CD4-positive, alpha-beta T cell treated with Interleukin-1 beta for 1 hour (primary cell): ENCODE measurements at regions not wholly inside any gene's neighbourhood (a gene's known extent, or its start where the extent isn't known, plus 50 kb on each side); places are given as distances from the start of the nearest gene placed in this dataset.

ENCODE experiments used
- DNase-seq, 2 donors: peaks; one replicate each; pipeline ENCODE4 v3.0.0-alpha.2; 2020 to 2022

- DNase-seq = no peak
Measured at GRCh38 chr10:120705309-120705708, 145.9 kb upstream of the WDR11 start.

- no peak for DNase-seq
Measured at GRCh38 chr10:120710076-120710475, 141.1 kb upstream of the WDR11 start.

DNA sequence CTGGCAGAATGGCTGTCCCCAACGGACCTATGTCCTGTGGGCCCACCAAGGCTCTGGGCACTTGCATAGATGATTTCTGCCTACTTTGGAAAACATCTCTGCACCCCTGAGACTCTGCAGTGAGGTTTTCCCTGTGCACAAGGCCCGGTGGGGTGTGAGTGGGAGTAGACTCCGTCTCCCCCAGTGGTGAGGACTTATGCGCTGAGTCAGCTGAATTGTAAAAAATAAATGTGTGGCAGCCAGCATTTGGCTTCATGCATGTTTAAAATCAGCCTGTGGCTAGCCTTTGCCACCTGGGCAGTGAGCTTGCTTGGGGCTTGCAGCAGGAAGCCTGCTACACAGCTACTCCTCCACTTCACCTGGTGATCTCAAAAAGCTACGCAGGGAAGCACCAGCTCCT lies 139.3 kb upstream of the WDR11 start:
- DNase-seq = no peak

- DNase-seq = no peak
Measured at GRCh38 chr10:120713573-120714205, 137.5 kb upstream of the WDR11 start.

- DNase-seq = no peak
Measured at GRCh38 chr10:120715171-120715570, 136.0 kb upstream of the WDR11 start.

DNA sequence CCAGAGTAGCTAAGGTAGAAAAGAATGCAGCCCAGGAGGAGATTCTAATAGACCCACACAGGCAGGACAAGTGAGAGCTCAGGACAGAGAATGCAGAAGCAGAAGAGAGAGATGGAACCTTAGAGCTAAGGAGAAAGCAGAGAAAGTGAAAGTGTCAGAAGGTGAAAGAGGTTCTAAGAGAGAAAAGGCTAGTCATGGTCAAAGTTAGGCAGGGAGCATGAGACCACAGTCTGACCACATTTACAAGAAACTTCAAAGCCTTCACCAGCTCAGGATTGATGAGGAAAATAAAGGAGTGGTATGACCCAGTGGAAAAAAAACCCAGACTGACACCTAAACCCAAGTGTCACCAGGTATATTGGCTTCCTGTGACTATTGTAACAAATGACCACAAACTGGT lies 131.8 kb upstream of the WDR11 start:
- no peak for DNase-seq

DNA sequence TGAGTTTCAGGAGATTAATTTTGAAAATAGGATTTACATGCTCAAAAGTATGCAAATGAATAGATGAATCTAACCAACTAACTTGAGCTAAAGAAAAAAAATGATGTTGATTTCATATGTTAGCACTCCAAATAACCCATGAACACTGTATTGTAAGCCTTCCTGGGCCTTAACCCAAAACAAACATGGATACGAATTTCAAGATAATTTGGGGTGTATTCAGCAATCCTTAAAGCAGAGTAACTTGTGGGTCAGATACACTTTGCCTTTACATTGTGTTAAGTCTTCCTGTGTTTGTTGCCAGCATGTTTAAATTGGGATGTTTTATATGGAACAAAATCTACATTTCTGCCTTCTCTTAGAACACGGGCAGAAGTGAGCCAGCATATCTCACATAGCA lies 124.2 kb upstream of the WDR11 start:
- DNase-seq = no peak

DNA sequence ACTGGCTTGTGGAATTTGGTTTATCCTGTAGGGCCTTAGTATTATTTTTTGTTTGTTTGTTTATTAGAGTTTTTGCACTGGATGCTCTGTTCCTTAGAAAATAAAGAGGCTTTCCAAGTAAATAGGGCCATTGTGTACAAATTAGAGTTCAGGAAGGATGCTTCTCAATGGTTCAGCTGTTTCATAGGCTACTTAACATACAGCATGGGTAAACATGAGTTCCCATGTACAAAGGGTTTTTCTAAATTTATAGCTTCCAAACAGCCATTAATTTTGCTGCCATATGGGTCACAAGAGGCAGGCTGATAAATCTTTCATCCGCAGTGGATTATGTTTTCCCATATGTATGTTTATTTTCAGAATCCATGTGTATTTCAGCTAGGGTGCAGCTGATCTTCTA lies 121.6 kb upstream of the WDR11 start:
- no peak for DNase-seq

DNA sequence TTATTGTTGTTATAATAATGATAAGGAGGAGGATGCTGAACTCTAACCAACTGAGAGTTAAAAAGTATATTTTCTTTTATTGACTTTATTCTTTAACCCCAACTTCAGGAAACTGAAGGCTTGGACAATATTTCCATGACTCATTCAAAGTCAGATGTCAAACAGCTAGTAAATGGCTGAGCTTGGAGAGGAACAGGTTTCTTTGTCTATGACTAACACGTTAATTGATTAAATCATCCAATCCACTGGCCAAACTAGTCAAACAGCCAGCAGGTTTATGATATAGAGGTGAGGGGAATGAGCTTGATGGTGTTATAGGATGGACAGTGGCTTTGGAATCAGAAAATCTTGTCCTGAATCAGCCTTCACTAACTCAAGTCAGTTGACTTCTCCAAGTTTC lies 119.1 kb upstream of the WDR11 start:
- no peak for DNase-seq

- no peak for DNase-seq
Measured at GRCh38 chr10:120732643-120733313, 118.4 kb upstream of the WDR11 start.

GRCh38 chr10:120734483-120735078 lies 116.6 kb upstream of the WDR11 start:
- DNase-seq = no peak

GRCh38 chr10:120735315-120735714 lies 115.8 kb upstream of the WDR11 start:
- DNase-seq = no peak

GRCh38 chr10:120735773-120736371 lies 115.3 kb upstream of the WDR11 start:
- DNase-seq = peak in 1 of 2 donors; percentile 19

DNA sequence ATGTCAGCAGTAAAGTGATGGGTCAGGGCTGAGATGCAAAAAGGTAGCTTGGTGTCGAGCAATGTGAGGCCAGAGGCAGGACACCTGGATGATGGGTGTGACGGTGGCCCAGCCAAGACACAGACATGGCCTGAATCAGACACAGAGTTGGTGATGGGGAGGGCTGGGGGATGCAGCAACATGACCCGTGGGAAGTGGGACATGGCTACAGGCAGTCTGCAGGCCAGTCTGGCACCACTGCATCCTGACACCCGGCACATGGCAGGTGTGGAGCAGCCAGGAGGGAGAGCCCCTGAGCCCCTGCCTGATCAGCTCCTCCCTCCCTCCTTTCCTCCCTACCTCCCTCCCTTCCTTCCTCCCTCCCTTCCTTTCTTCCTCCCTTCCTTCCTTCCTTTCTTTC lies 114.8 kb upstream of the WDR11 start:
- DNase-seq = no peak

DNA sequence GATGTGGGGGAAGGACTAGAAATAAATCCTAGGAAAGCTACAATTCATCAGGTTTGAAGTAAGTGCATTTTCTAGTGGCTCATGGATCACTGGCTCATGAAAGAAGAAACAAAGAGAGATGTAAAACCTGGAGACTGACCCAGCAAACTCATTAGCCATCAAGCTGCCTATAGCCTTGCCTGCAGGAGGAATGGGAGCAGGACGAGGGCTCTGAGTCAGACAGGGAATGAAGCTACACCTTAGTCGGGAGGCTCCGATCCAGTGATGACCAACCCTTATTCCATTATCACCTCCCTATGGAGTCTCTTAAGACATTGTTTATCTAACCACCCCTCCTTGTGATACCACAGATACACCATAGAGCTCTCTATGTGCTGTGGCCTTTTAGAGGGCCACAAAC lies 112.5 kb upstream of the WDR11 start:
- no peak for DNase-seq

GRCh38 chr10:120741396-120741795 lies 109.8 kb upstream of the WDR11 start:
- no peak for DNase-seq

- no peak for DNase-seq
Measured at GRCh38 chr10:120742373-120742772, 108.8 kb upstream of the WDR11 start.

DNA sequence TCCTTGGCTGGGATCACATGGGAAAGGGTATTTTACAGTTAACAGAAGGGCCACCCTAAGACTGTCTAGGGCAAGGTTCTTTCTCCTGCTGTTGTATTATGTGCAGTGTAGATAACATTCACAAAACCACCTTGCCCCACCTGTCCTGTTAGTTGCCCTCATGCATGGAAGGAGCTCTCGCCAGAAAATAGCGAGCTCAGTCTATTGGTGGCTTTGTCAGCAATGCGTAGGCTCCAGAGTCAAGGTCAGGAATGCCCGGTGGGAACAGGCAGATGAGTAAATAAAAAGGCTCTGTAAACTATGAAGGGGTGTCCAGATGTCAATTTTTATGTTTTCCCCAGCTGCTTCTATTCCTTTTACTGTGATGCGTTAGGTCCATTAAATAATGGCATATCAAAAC lies 107.1 kb upstream of the WDR11 start:
- no peak for DNase-seq

- DNase-seq = no peak
Measured at GRCh38 chr10:120746001-120746777, 105.0 kb upstream of the WDR11 start.

DNA sequence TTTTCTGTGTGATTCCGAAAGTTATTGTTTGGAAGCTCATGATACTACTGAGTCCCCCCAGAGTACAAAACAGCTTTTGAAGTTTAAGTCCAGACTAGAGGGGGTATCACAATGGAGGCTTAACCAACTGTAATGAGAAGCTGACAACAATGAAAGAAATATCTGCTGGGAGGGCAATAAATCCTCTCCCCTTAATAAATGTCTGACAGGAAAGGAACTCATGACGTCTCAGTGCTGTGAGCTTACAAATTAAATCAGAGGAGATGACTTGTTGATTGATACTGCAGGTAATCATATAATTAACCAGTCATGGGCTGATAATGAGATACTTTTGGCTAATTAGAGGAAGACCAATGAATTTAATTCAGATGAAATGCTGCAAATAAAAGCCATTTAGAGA lies 102.6 kb upstream of the WDR11 start:
- no peak for DNase-seq

DNA sequence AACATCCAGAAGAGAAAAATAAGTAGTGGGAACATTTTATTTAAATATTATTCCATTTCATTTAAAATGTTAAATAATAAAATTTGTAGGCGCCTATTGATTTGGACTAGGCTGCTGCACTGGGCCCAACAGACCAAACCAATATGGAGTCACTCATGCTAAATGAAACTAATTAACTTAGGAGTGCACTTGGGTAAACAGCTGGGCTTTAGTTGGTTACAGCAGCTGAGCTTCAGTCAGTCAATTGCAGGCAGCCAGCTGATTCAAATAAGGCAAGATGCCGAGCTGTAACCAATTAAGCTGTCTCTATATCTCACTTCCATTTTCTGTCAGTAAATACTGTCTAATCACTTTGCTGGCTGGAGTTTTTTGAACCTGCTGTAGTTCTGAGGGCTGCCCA lies 102.1 kb upstream of the WDR11 start:
- no peak for DNase-seq

DNA sequence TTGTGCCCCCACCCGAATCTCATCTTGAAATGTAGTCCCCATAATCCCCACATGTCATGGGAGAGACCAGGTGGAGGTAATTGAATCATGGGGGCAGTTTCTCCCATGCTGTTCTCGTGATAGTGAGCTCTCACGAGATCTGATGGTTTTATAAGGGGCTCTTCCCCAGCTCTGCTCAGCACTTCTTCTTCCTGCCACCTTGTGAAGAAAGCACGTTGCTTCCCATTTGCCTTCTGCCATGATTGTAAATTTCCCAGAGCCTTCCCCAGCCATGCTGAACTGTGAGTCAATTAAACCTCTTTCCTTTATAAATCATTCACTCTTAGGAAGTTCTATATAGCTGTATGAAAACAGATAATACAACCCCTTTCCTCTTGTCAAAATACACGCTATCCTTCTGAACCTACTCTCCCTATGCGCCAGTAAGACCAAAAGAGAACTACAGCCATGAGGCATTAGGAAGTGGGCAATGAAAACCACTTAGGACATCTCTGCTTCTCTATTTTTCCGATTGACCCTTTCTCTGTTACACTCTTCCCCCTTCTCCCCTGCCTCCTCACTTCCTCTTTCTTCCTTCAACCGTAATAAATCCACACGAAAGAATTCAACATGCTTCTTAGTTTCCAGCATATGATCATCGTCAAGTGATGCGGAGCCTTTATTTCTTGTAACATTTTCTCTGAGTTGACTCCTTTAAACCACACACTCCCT lies 101.2 kb upstream of the WDR11 start:
- DNase-seq = peak in 1 of 2 donors; percentile 9

GRCh38 chr10:120755771-120756170 lies 95.4 kb upstream of the WDR11 start:
- DNase-seq = no peak
